H1 (cell line): ENCODE measurements at regions not wholly inside any gene's neighbourhood (a gene's known extent, or its start where the extent isn't known, plus 50 kb on each side); places are given as distances from the start of the nearest gene placed in this dataset.

ENCODE experiments used
- CTCF ChIA-PET: fragments of 300-600 bp; sonication (Branson Sonifier 250); formaldehyde crosslinking; loops from one replicate; lab custom pipeline; 2021; ENCODE audit not compliant: partially characterized antibody; lab: Charles Lee
- POLR2A ChIA-PET: fragments of 300-600 bp; sonication (Branson Sonifier 250); formaldehyde crosslinking; loops from one replicate; lab custom pipeline; 2021; ENCODE audit warnings: inconsistent platforms; ENCODE audit not compliant: partially characterized antibody; lab: Charles Lee
- DNase-seq, 2 experiments: peaks; one replicate each; pipeline versions ENCODE4 v3.0.0 to v3.0.0-alpha.2; 2010 to 2022; ENCODE audit warnings: low spot score in 2 of 2, low read depth in 1 of 2, mixed read lengths in 1 of 2
- FAIRE-seq: peaks from 2 replicates; lab custom pipeline; 2011; peaks lifted over from hg19 to GRCh38; lab: Jason Lieb, UNC
- H2AFZ ChIP-seq: 2 replicates; pipeline ENCODE4 v1.8.1; 2012; ENCODE audit warnings: low read length, inconsistent platforms
- H2AK5ac ChIP-seq: 2 replicates; pipeline ENCODE4 v1.6.1; 2013; ENCODE audit warnings: low read depth, low read length
- H2BK120ac ChIP-seq: replicated peaks from 2 replicates; pipeline ENCODE3; 2013; ENCODE audit warnings: low read depth, low read length, inconsistent platforms
- H2BK12ac ChIP-seq: 2 replicates; pipeline ENCODE4 v1.6.1; 2013; ENCODE audit warnings: low read depth, low read length
- H2BK15ac ChIP-seq: 2 replicates; pipeline ENCODE4 v1.6.1; 2013; ENCODE audit warnings: low read length
- H2BK20ac ChIP-seq: 2 replicates; pipeline ENCODE4 v1.6.1; 2013; ENCODE audit warnings: low read length
- H2BK5ac ChIP-seq: 2 replicates; pipeline ENCODE4 v1.6.1; 2013; ENCODE audit warnings: low read depth, low read length
- H3K14ac ChIP-seq: 2 replicates; pipeline ENCODE4 v1.6.1; 2013; ENCODE audit warnings: inconsistent platforms; ENCODE audit not compliant: insufficient read length
- H3K18ac ChIP-seq: 2 replicates; pipeline ENCODE4 v1.6.1; 2013; ENCODE audit warnings: low read length; ENCODE audit errors: extremely low read depth
- H3K23ac ChIP-seq: 2 replicates; pipeline ENCODE4 v1.6.1; 2013; ENCODE audit warnings: inconsistent platforms; ENCODE audit not compliant: insufficient read length
- H3K23me2 ChIP-seq: 2 replicates; pipeline ENCODE4 v1.6.1; 2013; ENCODE audit warnings: low read depth, low read length
- H3K27ac ChIP-seq: 2 replicates; pipeline ENCODE4 v1.6.1; 2011; ENCODE audit warnings: low read depth, low read length, inconsistent platforms
- H3K27me3 ChIP-seq, 4 experiments: replicated peaks in 1 of 4; 1 replicate in 1 of 4; 2 replicates in 3 of 4; pipeline versions ENCODE4 v1.6.1 to v1.8.1; 2011 to 2013; ENCODE audit warnings: low read length in 3 of 4, mild to moderate bottlenecking in 3 of 4, inconsistent platforms in 2 of 4, mixed read lengths in 2 of 4, moderate library complexity in 1 of 4; ENCODE audit not compliant: control insufficient read depth in 3 of 4, insufficient read depth in 3 of 4; ENCODE audit errors: extremely low read depth in 1 of 4
- H3K36me3 ChIP-seq, 4 experiments: 2 replicates each; pipeline versions ENCODE4 v1.6.1 to v1.8.1; 2011 to 2013; ENCODE audit warnings: mild to moderate bottlenecking in 4 of 4, low read length in 3 of 4, moderate library complexity in 2 of 4, control low read depth in 1 of 4, inconsistent platforms in 1 of 4; ENCODE audit not compliant: insufficient read depth in 4 of 4, control insufficient read depth in 2 of 4
- H3K4ac ChIP-seq: replicated peaks from 2 replicates; pipeline ENCODE3; 2013; ENCODE audit warnings: low read length, low read depth, mixed read lengths, inconsistent platforms; ENCODE audit not compliant: insufficient read length
- H3K4me1 ChIP-seq, 4 experiments: replicated peaks in 1 of 4; 1 replicate in 1 of 4; 2 replicates in 3 of 4; pipeline versions ENCODE4 v1.6.1 to v1.8.1; 2011 to 2013; ENCODE audit warnings: low read length in 3 of 4, inconsistent platforms in 2 of 4, mixed read lengths in 1 of 4; ENCODE audit not compliant: insufficient read depth in 4 of 4, control insufficient read depth in 3 of 4
- H3K4me2 ChIP-seq, 2 experiments: 2 replicates each; pipeline versions ENCODE4 v1.6.1 to v1.8.1; 2011 to 2013; ENCODE audit warnings: low read depth in 2 of 2, low read length in 2 of 2, control low read depth in 1 of 2, inconsistent platforms in 1 of 2, mild to moderate bottlenecking in 1 of 2; ENCODE audit not compliant: insufficient read depth in 1 of 2
- H3K4me3 ChIP-seq, 4 experiments: fragments of 200-600, 300-600 bp in 1 of 4; sonication (generic), shearing (Covaris generic), sonication (Bioruptor Twin) in 1 of 4; 2 replicates each; pipeline versions ENCODE4 v1.5.1 to v1.8.1; 2011 to 2016; ENCODE audit warnings: low read length in 4 of 4, low read depth in 3 of 4, control low read depth in 2 of 4, inconsistent platforms in 2 of 4, mild to moderate bottlenecking in 2 of 4, mixed read lengths in 1 of 4, moderate library complexity in 1 of 4; ENCODE audit not compliant: insufficient read depth in 2 of 4; ENCODE audit errors: extremely low read depth in 1 of 4
- H3K56ac ChIP-seq: replicated peaks from 2 replicates; pipeline ENCODE3; 2013; ENCODE audit warnings: low read depth, mild to moderate bottlenecking, mixed read lengths, low read length, inconsistent platforms; ENCODE audit not compliant: insufficient read length
- H3K79me1 ChIP-seq: 2 replicates; pipeline ENCODE4 v1.6.1; 2013; ENCODE audit warnings: low read depth, low read length, control low read depth
- H3K79me2 ChIP-seq, 2 experiments: 2 replicates each; pipeline versions ENCODE4 v1.6.1 to v1.8.1; 2012 to 2013; ENCODE audit warnings: low read length in 2 of 2, mild to moderate bottlenecking in 2 of 2, inconsistent platforms in 1 of 2; ENCODE audit not compliant: insufficient read depth in 2 of 2, control insufficient read depth in 1 of 2
- H3K9ac ChIP-seq, 4 experiments: replicated peaks in 1 of 4; 1 replicate in 1 of 4; 2 replicates in 3 of 4; pipeline versions ENCODE4 v1.6.1 to v1.8.1; 2011 to 2013; ENCODE audit warnings: low read depth in 3 of 4, low read length in 3 of 4, control low read depth in 2 of 4, mild to moderate bottlenecking in 2 of 4, moderate library complexity in 2 of 4, inconsistent platforms in 1 of 4; ENCODE audit errors: extremely low read depth in 1 of 4
- H3K9me3 ChIP-seq, 2 experiments: 2 replicates each; pipeline versions ENCODE4 v1.6.1 to v1.8.1; 2012 to 2013; ENCODE audit warnings: mild to moderate bottlenecking in 2 of 2, moderate library complexity in 2 of 2, control low read depth in 1 of 2, inconsistent platforms in 1 of 2, low read depth in 1 of 2, low read length in 1 of 2, mixed read lengths in 1 of 2; ENCODE audit not compliant: insufficient read depth in 2 of 2
- H4K20me1 ChIP-seq, 2 experiments: replicated peaks in 1 of 2; 2 replicates each; pipeline versions ENCODE3 to v1.8.1; 2011 to 2013; ENCODE audit warnings: inconsistent platforms in 2 of 2, low read length in 2 of 2, mild to moderate bottlenecking in 1 of 2; ENCODE audit not compliant: insufficient read depth in 2 of 2, control insufficient read depth in 1 of 2
- H4K5ac ChIP-seq: 2 replicates; pipeline ENCODE4 v1.6.1; 2013; ENCODE audit warnings: low read length, low read depth, mixed read lengths, inconsistent platforms; ENCODE audit not compliant: insufficient read length
- H4K8ac ChIP-seq: 2 replicates; pipeline ENCODE4 v1.8.0; 2013; ENCODE audit warnings: mild to moderate bottlenecking, moderate library complexity, low read length, inconsistent platforms; ENCODE audit not compliant: insufficient read depth; ENCODE audit errors: extremely low read depth
- H4K91ac ChIP-seq: replicated peaks from 2 replicates; pipeline ENCODE3; 2013; ENCODE audit warnings: low read length, mixed read lengths, inconsistent platforms; ENCODE audit not compliant: insufficient read length
- BRCA1 ChIP-seq: IDR thresholded peaks from 2 replicates; pipeline ENCODE4 v1.6.1; 2012; ENCODE audit warnings: low read depth, low read length, improper control_type of control experiment
- CHD2 ChIP-seq: IDR thresholded peaks from 2 replicates; pipeline ENCODE4 v1.6.1; 2012; ENCODE audit warnings: low read length, improper control_type of control experiment
- CTBP2 ChIP-seq: IDR thresholded peaks from 2 replicates; pipeline ENCODE4 v1.7.0; 2011; ENCODE audit warnings: borderline replicate concordance, mild to moderate bottlenecking, moderate library complexity, mixed read lengths, low read length; ENCODE audit not compliant: insufficient read depth, insufficient read length
- EGR1 ChIP-seq: IDR thresholded peaks from 2 replicates; pipeline ENCODE4 v1.6.1; 2011; ENCODE audit warnings: low read depth, low read length, borderline replicate concordance
- EP300 ChIP-seq, 2 experiments: IDR thresholded peaks; 1 replicate in 1 of 2; 2 replicates in 1 of 2; pipeline ENCODE4 v1.6.1; 2011 to 2012; ENCODE audit warnings: low read depth in 2 of 2, low read length in 2 of 2, mild to moderate bottlenecking in 2 of 2, borderline replicate concordance in 1 of 2, inconsistent platforms in 1 of 2, moderate library complexity in 1 of 2
- EZH2 ChIP-seq: fragments of 200-600 bp; sonication (generic); IDR thresholded peaks from 2 replicates; pipeline ENCODE4 v1.7.1; 2012; ENCODE audit warnings: low read depth, mild to moderate bottlenecking, moderate library complexity, low read length, inconsistent platforms; ENCODE audit not compliant: severe bottlenecking
- FOSL1 ChIP-seq: IDR thresholded peaks from 2 replicates; pipeline ENCODE4 v1.6.1; 2011; ENCODE audit warnings: mild to moderate bottlenecking, low read depth, low read length, moderate library complexity; ENCODE audit not compliant: insufficient read depth
- HDAC6 ChIP-seq: IDR thresholded peaks from one replicate; pipeline ENCODE4 v1.7.1; 2012; ENCODE audit warnings: low read depth, mild to moderate bottlenecking, inconsistent platforms, low read length, moderate library complexity
- JUND ChIP-seq: IDR thresholded peaks from 2 replicates; pipeline ENCODE4 v1.6.1; 2011; ENCODE audit warnings: mild to moderate bottlenecking, improper control_type of control experiment, low read length
- KDM1A ChIP-seq: fragments of 200-600, 300-600 bp; sonication (generic); IDR thresholded peaks from 2 replicates; pipeline ENCODE4 v1.7.1; 2016; ENCODE audit warnings: mild to moderate bottlenecking, low read length, borderline replicate concordance
- POLR2A ChIP-seq, 2 experiments: IDR thresholded peaks; 1 replicate in 1 of 2; 2 replicates in 1 of 2; pipeline ENCODE4 v1.6.1; 2011; ENCODE audit warnings: low read depth in 2 of 2, low read length in 2 of 2, mild to moderate bottlenecking in 2 of 2; ENCODE audit errors: control extremely low read depth in 1 of 2
- POU5F1 ChIP-seq: IDR thresholded peaks from 2 replicates; pipeline ENCODE4 v1.6.1; 2011; ENCODE audit warnings: low read depth, mild to moderate bottlenecking, low read length, moderate library complexity
- SIN3A ChIP-seq, 2 experiments: IDR thresholded peaks in 1 of 2; conservative IDR thresholded peaks in 1 of 2; 2 replicates each; pipeline ENCODE4 v1.6.1; 2011 to 2012; ENCODE audit warnings: low read length in 2 of 2, improper control_type of control experiment in 1 of 2, low read depth in 1 of 2, mild to moderate bottlenecking in 1 of 2
- SIX5 ChIP-seq: IDR thresholded peaks from 2 replicates; pipeline ENCODE4 v1.6.1; 2011; ENCODE audit warnings: mild to moderate bottlenecking, low read depth, low read length
- SRF ChIP-seq: IDR thresholded peaks from 2 replicates; pipeline ENCODE4 v1.6.1; 2011; ENCODE audit warnings: mild to moderate bottlenecking, low read depth, low read length, moderate library complexity
- TAF7 ChIP-seq: optimal IDR thresholded peaks from 2 replicates; pipeline ENCODE3; 2011; ENCODE audit warnings: low read depth, mild to moderate bottlenecking, inconsistent platforms, low read length, moderate library complexity, borderline replicate concordance
- YY1 ChIP-seq: IDR thresholded peaks from 2 replicates; pipeline ENCODE4 v1.6.1; 2011; ENCODE audit warnings: low read depth, mild to moderate bottlenecking, low read length

- no peaks in the 10 kb centered on the region for H4K20me1 ChIP-seq
- no peak overlapping the region for H4K8ac ChIP-seq
- no peak overlapping the region for H3K4me3 ChIP-seq
- H3K4me2 ChIP-seq: no peak overlapping the region
- H2BK12ac ChIP-seq: no peak overlapping the region
- H2BK20ac ChIP-seq: no peak overlapping the region
- H3K4ac ChIP-seq: no peak overlapping the region
- H2BK120ac ChIP-seq: no peak overlapping the region
- no peak overlapping the region for H4K5ac ChIP-seq
- H3K27me3 ChIP-seq: no peaks in the 10 kb centered on the region
- H3K79me2 ChIP-seq: no peaks in the 10 kb centered on the region
- no peaks in the 10 kb centered on the region for H3K79me1 ChIP-seq
- DNase-seq: no peak
- H4K91ac ChIP-seq: no peak overlapping the region
- CTCF ChIA-PET: no interaction called here
- no peak overlapping the region for H3K9ac ChIP-seq
- no peak overlapping the region for H2BK15ac ChIP-seq
- H2BK5ac ChIP-seq: no peak overlapping the region
- H3K18ac ChIP-seq: no peak overlapping the region
- no peaks in the 10 kb centered on the region for H3K4me1 ChIP-seq
- no peak overlapping the region for H3K14ac ChIP-seq
- no peak overlapping the region for H3K56ac ChIP-seq
- no peaks in the 10 kb centered on the region for H3K36me3 ChIP-seq
- no peaks in the 10 kb centered on the region for H3K23me2 ChIP-seq
- no peak overlapping the region for H3K23ac ChIP-seq
- H2AFZ ChIP-seq: no peak overlapping the region
- H3K27ac ChIP-seq: no peak overlapping the region
- FAIRE-seq: peak; percentile 28
- H2AK5ac ChIP-seq: no peak overlapping the region
- H3K9me3 ChIP-seq: peaks cover 0 to 3% of the 10 kb centered on the region in 2 experiments; a peak in 1 of 4 replicates
- POLR2A ChIA-PET: no interaction called here
- TF ChIP-seq SIN3A (conservative IDR thresholded peaks at IDR 0.05 in 1 of 2, IDR thresholded peaks at IDR 0.05 in 1 of 2; ENCODE audit: low read depth in 1 of 2, low read length in 2 of 2) (no peak), SIX5 (no peak), POLR2A (IDR thresholded peaks at IDR 0.05; ENCODE audit: control extremely low read depth in 1 of 2, low read depth in 2 of 2, low read length in 2 of 2) (no peak), POU5F1 (no peak), JUND (no peak), EZH2 (no peak), EP300 (IDR thresholded peaks at IDR 0.05; ENCODE audit: borderline replicate concordance in 1 of 2, low read depth in 2 of 2, low read length in 2 of 2) (no peak), CTBP2 (no peak), YY1 (no peak), EGR1 (no peak), BRCA1 (no peak), TAF7 (no peak), CHD2 (no peak), KDM1A (no peak), HDAC6 (no peak), SRF (no peak), FOSL1 (no peak)
Measured at GRCh38 chr2:185939858-185940257, 201.3 kb downstream of the FSIP2 start.
